ENCODE measurements at regions not wholly inside any gene's neighbourhood (a gene's known extent, or its start where the extent isn't known, plus 50 kb on each side); places are given as distances from the start of the nearest gene placed in this dataset.

DNA sequence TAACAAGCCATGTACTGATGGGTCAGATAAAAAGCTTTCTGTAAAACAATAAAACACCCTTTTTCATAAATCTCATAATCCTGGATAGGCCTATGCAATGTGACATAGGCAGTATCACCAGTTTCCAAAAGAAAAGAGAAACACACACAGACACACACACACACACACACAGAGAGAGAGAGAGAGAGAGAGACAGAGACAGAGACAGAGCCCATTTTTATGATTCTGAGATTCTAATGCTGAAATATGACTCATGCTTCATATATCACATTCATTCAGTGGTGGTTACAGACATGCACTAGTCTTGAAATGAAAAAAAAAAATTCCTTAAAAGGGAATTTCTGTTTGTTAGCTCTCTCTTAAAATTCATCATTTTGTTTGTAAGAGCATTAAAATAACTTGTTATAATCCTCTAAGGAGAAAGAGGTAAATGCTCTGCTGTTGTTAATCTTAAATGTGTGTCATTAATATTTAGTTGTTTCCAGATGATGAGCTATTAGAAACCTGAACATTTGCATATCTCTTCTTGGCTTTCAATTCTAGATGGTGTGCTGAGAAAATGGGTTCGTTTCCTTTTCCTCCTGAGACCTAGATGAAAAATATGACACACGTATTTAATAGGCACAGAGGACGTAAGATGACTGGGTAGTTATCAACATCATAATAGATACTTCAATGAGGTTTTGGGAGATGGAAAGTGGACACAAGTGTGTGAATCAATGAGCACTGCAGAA is 1598.7 kb upstream of the ACVR2A start:
- Histone ChIP-seq H3K9me3 (no peaks in the 10 kb centered on the region), H3K27ac (no peak overlapping the region), H3K27me3 (no peaks in the 10 kb centered on the region), H3K4me3 (no peak overlapping the region), H3K4me1 (no peaks in the 10 kb centered on the region), H3K36me3 (ENCODE audit: low read depth, missing control alignments) (no peaks in the 10 kb centered on the region)
- intact Hi-C loops (cut with DNase I; ENCODE audit: low total_unique reads): no loop called here
- DNase-seq: no peak
- 57 to 58% methylated on average over 3 of the region's 3 CpGs for WGBS, 2 donors
- no peak for TF ChIP-seq POLR2A (IDR thresholded peaks at IDR 0.05)
- TF ChIP-seq, protein P1, sequence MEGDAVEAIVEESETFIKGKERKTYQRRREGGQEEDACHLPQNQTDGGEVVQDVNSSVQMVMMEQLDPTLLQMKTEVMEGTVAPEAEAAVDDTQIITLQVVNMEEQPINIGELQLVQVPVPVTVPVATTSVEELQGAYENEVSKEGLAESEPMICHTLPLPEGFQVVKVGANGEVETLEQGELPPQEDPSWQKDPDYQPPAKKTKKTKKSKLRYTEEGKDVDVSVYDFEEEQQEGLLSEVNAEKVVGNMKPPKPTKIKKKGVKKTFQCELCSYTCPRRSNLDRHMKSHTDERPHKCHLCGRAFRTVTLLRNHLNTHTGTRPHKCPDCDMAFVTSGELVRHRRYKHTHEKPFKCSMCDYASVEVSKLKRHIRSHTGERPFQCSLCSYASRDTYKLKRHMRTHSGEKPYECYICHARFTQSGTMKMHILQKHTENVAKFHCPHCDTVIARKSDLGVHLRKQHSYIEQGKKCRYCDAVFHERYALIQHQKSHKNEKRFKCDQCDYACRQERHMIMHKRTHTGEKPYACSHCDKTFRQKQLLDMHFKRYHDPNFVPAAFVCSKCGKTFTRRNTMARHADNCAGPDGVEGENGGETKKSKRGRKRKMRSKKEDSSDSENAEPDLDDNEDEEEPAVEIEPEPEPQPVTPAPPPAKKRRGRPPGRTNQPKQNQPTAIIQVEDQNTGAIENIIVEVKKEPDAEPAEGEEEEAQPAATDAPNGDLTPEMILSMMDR (IDR thresholded peaks at IDR 0.05): no peak

DNA sequence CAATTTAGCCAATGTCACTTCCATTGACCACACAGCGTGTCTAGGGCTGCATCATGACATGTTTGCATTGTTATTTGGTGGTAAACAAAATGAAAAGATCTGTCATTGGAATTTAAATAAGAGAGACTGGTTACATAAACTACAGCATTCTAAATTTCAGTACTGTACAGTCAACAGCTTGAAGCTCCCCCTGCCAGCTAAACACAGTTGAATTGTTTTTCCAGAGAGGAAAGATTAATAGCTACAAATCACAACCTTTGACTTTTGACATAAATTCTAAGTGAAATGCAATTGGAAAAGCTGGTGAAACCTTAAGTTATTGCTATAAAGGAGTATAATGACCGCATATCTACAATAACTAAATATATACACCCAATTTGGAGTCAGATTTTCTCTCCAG is 1600.0 kb upstream of the ACVR2A start:
- H3K9me3 ChIP-seq: no peaks in the 10 kb centered on the region
- TF ChIP-seq, protein P1 (IDR thresholded peaks at IDR 0.05): no peak
- no peak for TF ChIP-seq POLR2A (IDR thresholded peaks at IDR 0.05)
- H3K36me3 ChIP-seq (ENCODE audit: low read depth, missing control alignments): no peaks in the 10 kb centered on the region
- 76 to 82% methylated on average over 2 of the region's 2 CpGs for WGBS, 2 donors
- no peaks in the 10 kb centered on the region for H3K4me1 ChIP-seq
- intact Hi-C loops (cut with DNase I; ENCODE audit: low total_unique reads): no loop called here
- no peak for DNase-seq
- no peak overlapping the region for H3K27ac ChIP-seq
- H3K4me3 ChIP-seq: no peak overlapping the region
- H3K27me3 ChIP-seq: no peaks in the 10 kb centered on the region

DNA sequence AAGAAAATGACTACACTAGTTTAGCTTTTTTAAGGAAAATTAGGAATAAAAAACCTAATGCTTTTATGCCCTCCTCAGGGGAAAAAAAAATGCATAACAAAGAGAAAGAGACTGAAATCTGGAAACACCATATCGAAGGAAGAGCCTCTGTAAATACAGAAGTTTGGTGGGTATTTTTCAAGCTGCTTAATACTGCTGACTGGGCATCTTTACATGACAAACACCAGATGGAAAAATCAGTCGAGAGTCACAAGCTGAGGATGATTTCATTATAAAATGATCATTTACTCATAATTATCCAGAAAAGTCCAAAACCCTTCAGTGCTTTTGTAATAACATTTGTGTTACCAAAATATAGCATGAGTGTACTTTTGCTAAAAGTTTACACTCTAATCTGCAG is 1600.7 kb upstream of the ACVR2A start:
- intact Hi-C loops (cut with DNase I; ENCODE audit: low total_unique reads): no loop called here

DNA sequence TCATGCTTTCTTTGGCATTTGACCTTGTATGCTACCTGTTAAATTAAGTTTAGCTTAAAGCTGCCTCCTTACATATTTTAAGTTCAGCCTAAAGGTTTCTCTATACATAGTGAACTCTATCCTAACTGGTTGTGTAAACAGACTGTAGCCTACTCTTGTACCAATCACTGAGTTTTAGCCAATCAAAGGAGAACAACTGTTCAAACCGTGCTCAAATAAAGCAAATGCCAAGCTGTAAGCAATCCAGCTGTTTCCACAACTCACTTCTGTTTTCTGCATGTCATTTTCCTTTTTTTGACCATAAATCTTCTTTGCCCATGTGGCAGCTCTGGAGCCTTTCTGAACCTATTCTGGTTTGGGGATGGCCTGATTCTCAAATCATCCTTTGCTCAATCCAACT is 1603.8 kb upstream of the ACVR2A start:
- Histone ChIP-seq H3K4me1 (no peaks in the 10 kb centered on the region), H3K4me3 (no peak overlapping the region), H3K27ac (no peak overlapping the region), H3K9me3 (no peaks in the 10 kb centered on the region), H3K27me3 (no peaks in the 10 kb centered on the region), H3K36me3 (ENCODE audit: low read depth, missing control alignments) (no peaks in the 10 kb centered on the region)
- intact Hi-C loops (cut with DNase I; ENCODE audit: low total_unique reads): no loop called here
- DNase-seq: no peak
- 74% methylated on average over 1 of the region's 1 CpG for WGBS, 2 donors
- TF ChIP-seq, protein P1 (IDR thresholded peaks at IDR 0.05): no peak
- no peak for TF ChIP-seq POLR2A (IDR thresholded peaks at IDR 0.05)

More for the DNA sequence above, 1600.7 kb upstream of the ACVR2A start:
- no peaks in the 10 kb centered on the region for H3K9me3 ChIP-seq
- TF ChIP-seq, protein P1 (IDR thresholded peaks at IDR 0.05): no peak
- no peak for TF ChIP-seq POLR2A (IDR thresholded peaks at IDR 0.05)
- no peak overlapping the region for H3K27ac ChIP-seq
- no peak for DNase-seq
- no peak overlapping the region for H3K4me3 ChIP-seq
- no peaks in the 10 kb centered on the region for H3K27me3 ChIP-seq
- 56% methylated on average over 2 of the region's 2 CpGs for WGBS, 2 donors
- H3K4me1 ChIP-seq: no peaks in the 10 kb centered on the region
- H3K36me3 ChIP-seq (ENCODE audit: low read depth, missing control alignments): no peaks in the 10 kb centered on the region

DNA sequence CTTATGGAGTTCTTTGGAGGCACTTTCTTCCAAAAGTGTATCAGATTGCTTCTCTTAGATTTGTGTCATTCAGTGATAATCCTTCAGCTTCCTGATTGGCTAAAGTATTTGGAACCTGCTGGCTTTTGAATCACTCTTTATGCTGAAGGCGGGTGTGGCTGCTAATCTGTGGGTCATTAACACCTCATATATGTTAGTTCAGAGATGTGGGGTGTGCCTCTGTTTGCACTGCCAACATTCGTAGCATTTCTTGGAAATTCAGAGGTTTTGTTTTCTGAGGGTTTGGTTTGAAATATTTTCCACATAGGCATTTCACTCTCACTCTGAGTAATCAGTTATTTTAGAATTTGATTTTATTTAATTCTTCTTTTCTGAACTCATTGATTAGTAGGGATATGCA is 1604.4 kb upstream of the ACVR2A start:
- H3K27ac ChIP-seq: no peak overlapping the region
- intact Hi-C loops (cut with DNase I; ENCODE audit: low total_unique reads): no loop called here
- 85 to 87% methylated on average over 2 of the region's 2 CpGs for WGBS, 2 donors
- no peaks in the 10 kb centered on the region for H3K36me3 ChIP-seq (ENCODE audit: low read depth, missing control alignments)
- no peak overlapping the region for H3K4me3 ChIP-seq
- no peaks in the 10 kb centered on the region for H3K4me1 ChIP-seq
- no peaks in the 10 kb centered on the region for H3K27me3 ChIP-seq
- no peak for TF ChIP-seq POLR2A (IDR thresholded peaks at IDR 0.05)
- TF ChIP-seq, protein P1 (IDR thresholded peaks at IDR 0.05): no peak
- no peaks in the 10 kb centered on the region for H3K9me3 ChIP-seq
- DNase-seq: no peak

Data from testis (tissue), 2 donors.